Hematopoietic multipotent progenitor cell treated with erythropoietin and hydrocortisone succinate and interleukin-3 and kit ligand, for 8 days (in vitro differentiated cells): ENCODE measurements at regions not wholly inside any gene's neighbourhood (a gene's known extent, or its start where the extent isn't known, plus 50 kb on each side); places are given as distances from the start of the nearest gene placed in this dataset.
"Not testable (repeated sequence)": the region's sequence is repeated elsewhere in the genome, so short reads cannot be mapped to it uniquely, and the experiment has no call there.

Source experiments
- DNase-seq: peaks from one replicate; pipeline ENCODE4 v3.0.0-alpha.2; 2015

- no peak for DNase-seq
These were observed 53.5 kb downstream of the XCL2 start for GRCh38 chr1:168490306-168490705.

GRCh38 chr1:168488138-168488537, 55.7 kb downstream of the XCL2 start:
- DNase-seq: no peak

GRCh38 chr1:168486820-168487219, 57.0 kb downstream of the XCL2 start:
- DNase-seq: not testable (repeated sequence)

DNA sequence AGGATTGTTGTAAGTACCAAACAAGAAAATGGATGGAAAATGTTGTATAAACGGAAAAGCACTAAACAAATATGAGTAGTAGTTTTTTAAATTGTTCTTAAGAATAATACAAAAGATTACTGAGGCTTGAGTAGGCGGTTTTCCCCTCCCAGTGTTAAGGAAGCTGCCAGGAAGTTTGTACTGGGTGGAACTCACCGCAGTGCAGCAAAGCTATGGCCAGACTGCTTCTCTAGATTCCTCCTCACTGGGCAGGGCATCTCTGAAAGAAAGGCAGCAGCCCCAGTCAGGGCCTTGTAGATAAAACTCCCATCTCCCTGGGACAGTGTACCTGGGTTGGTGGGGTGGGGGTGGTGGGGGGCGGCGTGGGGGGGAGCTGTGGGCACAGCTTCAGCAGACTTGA, 58.7 kb downstream of the XCL2 start:
- DNase-seq: peak; percentile 13

GRCh38 chr1:168484083-168484482, 59.7 kb downstream of the XCL2 start:
- no peak for DNase-seq

GRCh38 chr1:168483539-168483938, 60.3 kb downstream of the XCL2 start:
- no peak for DNase-seq

DNA sequence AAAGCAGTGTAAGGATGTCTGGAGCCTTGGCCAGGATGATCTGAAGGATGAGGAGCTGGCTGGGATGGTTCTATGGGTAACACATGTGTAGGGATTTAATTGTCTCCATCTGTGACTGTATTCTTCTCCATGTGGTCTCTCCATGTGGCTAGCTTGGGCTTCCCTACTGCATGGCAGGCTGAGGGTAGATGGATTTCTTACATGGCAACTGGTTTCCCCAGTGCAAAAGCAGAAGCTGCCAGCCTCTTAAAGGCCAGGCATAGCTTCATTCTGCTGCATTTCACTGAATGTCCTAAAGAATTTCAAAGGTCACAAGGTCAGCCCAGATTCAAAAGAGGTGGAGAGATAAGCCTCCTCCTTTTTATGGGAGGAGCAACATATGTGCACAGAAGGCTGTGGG, 61.7 kb downstream of the XCL2 start:
- no peak for DNase-seq

- DNase-seq: no peak
These were observed 62.2 kb downstream of the XCL2 start for GRCh38 chr1:168481586-168481985.

- no peak for DNase-seq
These were observed 62.8 kb downstream of the XCL2 start for GRCh38 chr1:168480997-168481396.

DNA sequence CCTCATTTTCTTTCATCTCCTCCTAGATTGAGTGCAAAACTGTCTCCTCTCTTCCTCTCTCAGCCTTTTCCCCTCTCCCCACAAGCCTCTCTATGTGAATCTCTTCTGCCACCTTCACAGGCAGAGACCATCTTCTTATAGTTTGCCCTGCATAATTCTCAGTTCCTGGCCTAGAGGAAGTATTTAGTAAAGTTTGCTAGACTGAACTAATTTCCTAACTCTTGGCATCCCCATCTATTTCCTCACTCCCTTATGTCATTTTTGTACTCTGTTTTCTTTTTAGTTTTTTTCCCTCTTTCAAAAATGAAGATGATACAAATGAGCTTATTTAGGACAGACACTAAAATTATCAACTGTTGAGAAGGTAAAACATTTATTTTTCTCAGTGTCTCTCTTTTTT, 66.0 kb downstream of the XCL2 start:
- no peak for DNase-seq

DNA sequence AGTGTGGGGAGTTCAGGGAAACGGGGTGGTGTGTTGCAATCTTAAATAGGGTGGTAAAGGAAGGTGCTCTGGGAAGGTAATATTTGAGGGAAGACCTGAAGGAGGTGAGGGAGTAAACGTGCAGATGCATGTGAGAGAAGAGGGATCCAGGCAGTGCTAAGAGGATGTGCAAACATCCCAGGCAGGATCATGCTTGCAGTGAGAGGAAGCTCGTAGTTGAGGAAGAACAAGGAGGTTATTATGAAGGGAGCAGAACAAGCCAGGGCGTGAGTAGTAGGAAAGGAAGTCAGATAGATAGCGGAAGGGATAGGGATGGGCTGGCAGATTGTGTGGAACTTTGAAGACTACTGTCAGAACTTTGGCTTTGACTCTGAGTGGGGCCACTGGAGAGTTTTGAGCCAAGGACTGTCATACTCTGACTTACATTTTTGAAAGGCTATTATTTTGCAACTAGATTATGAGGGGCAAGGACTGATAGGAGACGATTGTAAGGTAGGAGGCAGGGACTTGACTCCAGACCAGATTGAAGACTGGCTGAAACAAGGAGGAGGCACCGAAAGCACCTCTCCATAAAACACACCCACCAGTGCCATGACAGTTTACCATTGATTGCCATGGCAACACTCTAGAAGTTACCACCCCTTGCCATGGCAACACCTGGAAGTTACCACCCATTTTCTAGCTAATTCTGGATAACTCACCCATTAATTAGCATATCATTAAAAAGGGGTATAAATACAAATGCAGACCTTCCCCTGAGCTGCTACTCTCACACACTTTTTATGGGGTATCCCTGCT, 67.0 kb downstream of the XCL2 start:
- DNase-seq: no peak

DNA sequence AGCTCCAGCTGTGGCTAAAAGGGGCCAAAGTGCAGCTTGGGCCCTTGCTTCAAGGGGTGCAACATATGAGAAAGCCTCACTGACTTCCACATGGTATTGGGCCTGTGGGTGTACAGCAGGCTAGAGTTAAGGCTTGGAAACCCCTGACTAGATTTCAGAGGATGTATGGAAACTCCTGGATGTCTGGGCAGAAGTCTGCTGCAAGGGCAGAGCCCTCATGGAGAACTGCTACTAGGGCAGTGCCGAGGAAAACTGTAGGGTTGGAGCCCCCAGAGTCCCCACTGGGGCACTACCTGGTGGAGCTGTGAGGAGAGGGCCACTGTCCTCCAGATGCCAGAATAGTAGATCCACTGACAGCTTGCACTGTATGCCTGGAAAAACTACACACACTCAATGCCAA, 69.5 kb downstream of the XCL2 start:
- no peak for DNase-seq

- no peak for DNase-seq
These were observed 70.7 kb downstream of the XCL2 start for GRCh38 chr1:168473126-168473525.

DNA sequence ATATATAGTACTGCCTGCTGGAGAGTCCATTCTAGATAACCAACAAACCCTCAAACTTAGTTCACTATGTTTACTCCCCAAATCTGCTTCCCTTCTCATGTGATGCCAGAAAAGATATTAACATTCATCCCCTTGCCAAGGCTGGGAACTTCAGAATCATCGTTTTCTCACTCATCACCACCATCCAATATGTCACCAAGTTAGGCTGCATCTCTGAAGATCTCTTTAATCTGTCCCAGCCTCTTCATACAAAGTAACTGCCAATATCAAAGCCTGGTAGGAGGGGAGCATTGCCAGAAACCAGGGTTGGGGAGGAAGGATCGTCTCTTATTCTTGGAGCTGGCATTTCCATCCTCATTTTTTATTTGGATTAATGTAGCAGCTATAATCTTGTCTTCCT, 71.6 kb downstream of the XCL2 start:
- DNase-seq: peak; percentile 17

- peak; percentile 32 for DNase-seq
These were observed 72.8 kb downstream of the XCL2 start for GRCh38 chr1:168470901-168471431.

DNA sequence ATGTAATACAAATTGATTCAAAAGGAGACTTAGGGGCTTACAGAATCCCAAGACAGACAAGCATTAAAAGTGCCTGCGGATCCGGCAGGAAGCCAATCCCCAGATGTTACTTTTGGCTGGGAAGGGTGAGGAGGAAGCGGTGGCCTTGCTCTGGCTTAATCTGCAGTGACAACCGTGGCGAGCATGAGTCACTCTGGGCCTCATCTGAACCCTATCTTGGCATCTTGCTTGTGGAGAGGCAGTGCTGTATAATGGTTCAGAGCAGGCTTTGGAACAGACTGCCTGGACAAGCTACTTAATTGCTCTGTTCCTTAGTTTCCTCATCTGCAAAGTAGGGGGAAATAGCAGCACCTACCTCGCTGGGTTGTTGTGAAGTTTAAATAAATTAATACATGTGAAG, 74.1 kb downstream of the XCL2 start:
- peak; percentile 89 for DNase-seq

DNA sequence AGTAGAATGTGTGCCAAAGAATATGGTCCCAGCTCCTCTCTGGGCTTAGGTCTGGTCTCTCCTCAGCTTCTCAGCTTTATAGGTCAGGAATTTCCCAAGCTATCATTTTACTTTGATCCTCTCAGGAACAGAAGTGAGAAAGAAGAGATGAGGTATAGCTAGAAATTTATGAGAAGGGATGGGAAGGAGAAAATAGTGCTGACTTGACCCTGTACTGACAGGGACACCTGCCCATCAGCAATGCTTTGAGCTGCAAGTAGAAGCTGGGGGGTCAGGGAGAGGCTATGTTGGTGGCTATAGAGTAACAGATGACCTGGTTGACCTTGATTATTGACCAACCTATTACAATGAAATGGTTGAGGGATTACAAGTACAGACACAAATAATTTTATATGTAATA, 75.0 kb downstream of the XCL2 start:
- no peak for DNase-seq

DNA sequence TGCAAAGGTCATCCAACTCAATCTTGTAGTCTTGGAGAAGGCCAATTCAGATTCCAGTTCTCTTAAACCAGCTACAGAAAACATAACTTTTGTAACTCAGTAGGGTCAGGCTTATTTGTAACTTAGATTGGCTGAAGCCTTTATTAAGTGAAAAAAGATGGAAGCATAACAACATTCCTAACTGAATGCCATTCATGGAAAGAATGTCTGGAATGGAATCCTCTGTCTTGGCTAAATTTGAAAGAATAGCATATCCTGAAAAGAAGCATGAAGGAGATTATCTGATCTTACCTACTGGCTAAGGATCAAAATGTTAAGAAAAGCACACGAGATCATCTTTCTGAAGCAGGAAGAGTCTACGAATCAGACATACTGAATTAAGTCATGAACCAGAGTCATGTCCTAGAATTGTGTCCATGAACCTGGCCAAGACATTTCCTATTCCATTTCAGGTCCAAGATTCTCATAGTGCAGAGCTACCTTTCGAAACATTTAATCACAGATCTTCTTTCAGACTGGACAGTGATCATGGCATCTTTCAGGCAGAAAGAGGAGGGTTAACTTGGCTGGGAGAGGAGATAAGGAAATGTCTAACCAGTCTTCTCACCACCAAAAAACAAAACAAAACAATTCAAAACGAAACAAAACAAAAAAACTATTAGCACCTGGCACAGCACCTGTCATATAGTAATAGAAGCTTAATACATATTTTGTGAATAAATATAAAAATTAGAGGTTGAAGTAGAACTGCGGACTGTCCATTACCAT, 75.6 kb downstream of the XCL2 start:
- DNase-seq: no peak

DNA sequence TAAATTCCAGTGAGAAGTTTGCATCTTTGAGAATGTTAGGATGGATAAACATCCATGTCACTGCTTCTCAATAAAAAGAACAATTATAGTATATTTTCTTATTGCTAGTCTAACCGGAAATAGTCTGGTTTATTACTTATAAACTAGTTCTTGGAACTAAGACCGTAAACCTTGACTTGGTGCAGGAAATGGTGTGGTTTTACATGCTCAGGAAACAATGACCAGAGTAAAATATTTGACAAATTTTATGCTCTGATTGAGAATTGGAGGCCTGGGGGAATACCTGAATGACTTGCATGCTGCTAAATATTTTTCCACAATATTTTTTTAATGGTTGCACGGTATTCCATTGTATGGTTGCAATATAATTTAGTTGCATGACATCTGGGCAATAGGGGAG, 76.3 kb downstream of the XCL2 start:
- no peak for DNase-seq

DNA sequence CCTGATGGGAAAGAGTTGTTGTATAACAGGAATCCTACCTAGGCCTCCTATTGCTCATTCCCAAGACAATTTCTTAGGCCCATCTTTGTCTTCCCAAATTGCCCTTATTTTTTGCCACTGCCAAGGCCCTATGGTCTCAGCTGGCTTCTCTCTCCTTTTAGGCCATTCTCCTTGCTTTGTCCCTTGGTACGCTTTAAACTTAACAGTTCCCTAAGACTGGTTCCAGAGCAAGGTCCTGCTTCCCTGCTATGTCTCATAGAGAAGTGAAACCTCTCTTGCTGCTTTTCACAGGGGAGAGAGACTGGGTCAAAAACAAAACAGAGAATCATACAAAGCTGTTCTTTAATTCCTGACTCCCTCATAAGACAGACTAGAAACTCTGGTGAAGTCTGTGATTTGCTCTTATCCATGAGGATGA, 77.1 kb downstream of the XCL2 start:
- no peak for DNase-seq

DNA sequence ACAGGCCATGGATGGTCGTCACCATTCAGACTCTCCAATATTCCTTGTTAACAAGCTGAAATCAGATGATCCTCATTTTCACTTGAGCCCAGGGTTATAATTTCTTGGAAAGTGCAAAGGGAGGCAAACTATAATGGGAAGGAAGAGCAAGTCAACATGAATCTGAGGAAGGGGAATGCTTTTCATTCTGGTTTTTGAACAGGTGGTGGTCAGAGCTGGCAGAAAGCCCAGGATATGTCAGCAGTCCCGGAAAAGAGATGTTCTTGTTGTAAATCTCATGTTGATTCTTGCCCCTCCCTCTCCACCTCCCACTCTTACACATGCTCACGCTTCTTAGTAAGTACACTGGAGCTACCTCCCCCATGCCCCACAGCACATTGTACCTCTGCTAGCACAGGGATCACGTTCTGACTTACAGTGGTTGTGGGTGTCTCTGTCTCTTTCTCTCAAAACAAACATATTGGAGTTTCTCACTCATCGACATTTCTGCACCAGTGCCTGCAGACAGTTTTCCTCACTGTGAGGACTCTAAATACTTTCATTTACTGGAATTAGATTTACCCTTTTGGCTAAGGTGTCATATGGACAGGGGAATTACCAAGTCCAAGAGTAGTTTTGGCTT, 77.6 kb downstream of the XCL2 start:
- DNase-seq: peak; percentile 29

- not testable (repeated sequence) for DNase-seq
These were observed 82.7 kb downstream of the XCL2 start for GRCh38 chr1:168461108-168461507.

GRCh38 chr1:168457296-168457695, 86.5 kb downstream of the XCL2 start:
- DNase-seq: not testable (repeated sequence)

- no peak for DNase-seq
These were observed 88.0 kb downstream of the XCL2 start for GRCh38 chr1:168455764-168456163.
